Activated T-helper 1 cell treated with anti-CD3 and anti-CD28 coated beads, Interleukin-2, amount 50 U/mL, for 16 hours (primary cell): ENCODE measurements at regions not wholly inside any gene's neighbourhood (a gene's known extent, or its start where the extent isn't known, plus 50 kb on each side); places are given as distances from the start of the nearest gene placed in this dataset.

Experiments
- DNase-seq, 2 donors: peaks; one replicate each; pipeline ENCODE4 v3.0.0-alpha.2; 2020; ENCODE audit warnings: low read depth in 1 of 2, low spot score in 1 of 2

- DNase-seq = no peak
Observed at GRCh38 chr4:19372390-19372789, 879.3 kb upstream of the SLIT2 start.

DNA sequence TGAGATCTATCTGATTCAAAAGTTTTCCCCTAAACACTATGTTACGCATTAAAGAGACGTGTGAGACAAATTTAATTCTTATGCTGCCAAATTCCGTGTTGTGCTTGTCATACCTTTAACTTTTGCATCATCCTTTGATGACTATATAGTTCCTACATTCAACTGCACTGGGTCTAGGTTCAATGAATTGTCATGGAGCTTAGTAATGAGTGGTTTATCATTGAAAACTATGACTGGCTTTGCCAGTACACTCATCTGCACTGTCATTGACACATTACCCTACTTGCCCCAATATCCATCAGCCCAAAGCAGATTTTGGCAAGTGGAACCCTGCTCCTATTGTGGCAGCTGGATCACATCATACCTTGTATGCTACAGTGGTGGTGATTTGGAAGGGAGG lies 882.9 kb upstream of the SLIT2 start:
- DNase-seq = no peak

- DNase-seq = no peak
Observed at GRCh38 chr4:19366916-19367315, 884.8 kb upstream of the SLIT2 start.

DNA sequence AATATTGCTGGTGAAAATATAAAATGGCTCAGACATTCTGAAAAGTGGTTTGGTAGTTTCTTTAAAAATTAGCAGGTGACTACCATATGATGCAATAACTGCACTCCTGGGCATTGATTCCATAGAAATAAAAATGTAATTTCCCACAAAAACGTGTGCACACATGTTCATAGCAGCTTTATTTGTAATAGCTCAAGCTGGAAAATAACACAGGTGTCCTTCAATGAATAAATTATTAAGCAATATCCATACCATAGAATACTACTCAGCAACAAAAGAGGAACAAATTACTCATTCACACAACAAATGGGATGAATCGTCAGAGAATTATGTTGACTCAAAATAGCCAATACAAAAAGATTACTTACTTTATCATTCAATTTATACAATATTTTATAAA lies 893.7 kb upstream of the SLIT2 start:
- no peak for DNase-seq

GRCh38 chr4:19349416-19349815 lies 902.3 kb upstream of the SLIT2 start:
- no peak for DNase-seq

DNA sequence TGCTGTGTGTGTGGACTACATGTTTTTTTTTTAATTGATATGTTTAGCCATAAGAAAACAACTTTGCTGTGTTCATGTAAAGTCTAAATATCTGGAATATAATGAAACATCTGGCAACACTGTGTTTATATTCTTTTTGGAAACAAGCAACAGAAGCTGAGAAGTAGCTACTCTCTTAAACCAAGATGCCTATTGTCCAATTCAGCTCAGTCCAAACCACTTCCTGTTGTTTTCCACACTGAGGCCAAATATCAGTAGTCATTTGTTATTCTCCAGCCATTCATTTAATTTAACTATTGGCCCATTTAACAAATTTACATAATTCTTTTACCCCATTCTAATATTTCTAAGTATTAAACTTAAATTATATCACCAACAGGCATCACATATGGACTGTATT lies 903.0 kb upstream of the SLIT2 start:
- DNase-seq = no peak

DNA sequence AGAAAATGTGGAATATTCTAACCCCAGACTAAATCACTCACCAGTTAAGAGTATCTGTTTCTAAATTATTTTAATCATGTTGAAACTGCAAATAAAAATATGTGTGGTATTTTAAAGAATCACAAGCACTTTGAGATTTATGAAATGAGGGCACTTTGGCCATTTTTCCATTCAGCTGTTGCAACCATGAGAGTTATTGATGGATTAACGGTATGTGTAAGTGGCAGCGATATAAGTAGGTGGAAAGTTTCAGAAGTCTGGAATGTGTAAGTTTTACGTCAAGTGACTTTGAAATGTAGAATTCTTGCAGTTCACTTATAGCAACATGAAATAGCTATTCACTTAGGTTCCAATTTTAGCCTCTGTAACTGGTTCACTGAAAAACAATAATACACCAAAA lies 905.1 kb upstream of the SLIT2 start:
- no peak for DNase-seq

DNA sequence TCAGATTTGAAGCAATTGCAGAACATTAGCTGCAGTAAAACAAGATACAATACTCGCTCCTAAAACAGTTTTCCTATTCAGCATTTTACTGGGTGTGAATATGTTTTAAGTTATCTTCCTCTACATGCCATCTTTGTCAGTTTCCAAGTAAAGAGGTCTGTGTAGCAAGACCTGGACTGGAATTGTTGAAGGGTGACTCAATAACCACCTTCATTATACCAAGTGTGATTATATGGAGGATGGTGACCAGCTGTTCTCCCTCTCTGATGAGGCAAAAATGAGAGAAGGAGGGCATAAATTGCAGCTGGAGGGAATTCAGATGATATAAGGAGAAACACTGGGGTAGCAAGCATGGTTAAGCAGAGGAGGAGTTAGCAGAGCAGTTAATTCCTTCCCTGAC lies 922.1 kb upstream of the SLIT2 start:
- no peak for DNase-seq

DNA sequence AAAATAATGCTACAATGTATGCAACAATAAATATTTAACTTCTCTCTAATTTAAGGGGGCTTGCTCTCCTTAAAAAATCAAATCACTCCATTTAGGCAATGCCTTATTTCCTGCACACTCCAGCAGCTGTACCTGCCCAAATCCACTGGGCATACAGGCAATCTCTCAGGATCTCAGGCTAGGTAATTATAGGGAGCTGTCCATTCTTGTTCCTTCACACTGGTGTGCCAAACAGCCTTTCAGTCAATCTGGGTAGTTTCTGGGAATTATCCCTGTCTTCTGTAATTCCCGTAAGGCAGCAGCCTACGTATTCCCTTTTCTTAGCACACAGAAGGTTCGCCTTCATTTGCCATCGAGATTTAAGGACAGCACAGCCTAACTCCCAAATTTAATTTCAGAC lies 922.6 kb upstream of the SLIT2 start:
- no peak for DNase-seq

DNA sequence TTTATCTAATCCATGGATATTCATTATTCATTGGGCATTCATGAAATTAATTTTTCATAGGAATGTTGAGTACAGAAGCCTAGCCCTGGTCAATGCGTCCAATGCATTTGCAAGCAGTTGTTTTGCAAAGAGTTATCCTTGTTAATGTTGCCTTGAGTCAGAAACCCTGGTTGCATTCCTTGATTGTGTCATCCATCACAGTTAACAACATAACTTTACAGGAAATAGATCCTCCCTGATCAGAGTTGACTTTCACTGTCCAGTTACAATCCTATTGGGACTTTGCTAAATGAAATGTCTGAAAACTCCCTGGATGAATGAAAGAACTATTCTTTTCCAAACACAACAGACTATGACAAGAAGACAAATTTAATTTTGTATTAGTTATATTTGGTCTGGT lies 924.3 kb upstream of the SLIT2 start:
- no peak for DNase-seq

GRCh38 chr4:19324184-19324583 lies 927.5 kb upstream of the SLIT2 start:
- no peak for DNase-seq

DNA sequence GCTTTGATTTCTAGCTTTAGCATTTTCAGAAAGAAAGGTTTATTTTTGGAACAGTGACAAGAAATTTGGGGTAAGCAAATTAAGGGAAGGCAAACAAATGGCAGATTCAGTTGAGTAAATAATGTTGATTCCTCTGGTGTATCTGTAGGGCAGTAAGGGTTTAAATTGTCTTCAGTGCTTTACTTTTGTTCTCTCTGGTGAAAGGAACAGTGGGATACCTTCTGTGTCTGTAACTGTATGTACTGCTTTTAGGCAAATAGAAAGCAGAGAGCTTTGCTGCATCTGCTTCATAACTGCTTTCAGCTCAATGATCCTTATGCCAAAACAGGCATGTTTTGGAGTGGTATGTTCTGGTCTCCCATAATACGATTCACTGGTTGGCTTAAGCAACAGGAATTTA lies 932.1 kb upstream of the SLIT2 start:
- DNase-seq = no peak

- no peak for DNase-seq
Observed at GRCh38 chr4:19317377-19317776, 934.3 kb upstream of the SLIT2 start.

DNA sequence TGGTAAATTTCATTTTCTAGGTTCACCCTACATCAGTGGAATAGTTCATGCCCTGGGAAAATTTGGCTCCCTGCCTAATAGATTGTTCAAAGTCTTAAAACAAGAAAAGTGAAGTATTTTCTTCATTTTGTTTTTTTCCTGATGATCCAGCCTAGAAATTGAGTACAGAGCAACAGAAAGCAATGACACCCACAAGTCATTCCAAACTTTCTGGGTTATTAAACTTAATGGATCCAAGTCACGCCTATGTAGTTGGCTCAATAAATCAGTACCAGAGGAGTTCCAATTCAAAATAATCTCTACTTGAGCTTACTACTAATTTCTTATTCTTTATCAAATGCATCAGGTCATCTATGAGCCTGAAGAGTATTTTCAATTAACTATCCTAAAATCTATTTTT lies 937.6 kb upstream of the SLIT2 start:
- DNase-seq = no peak

GRCh38 chr4:19309378-19309777 lies 942.3 kb upstream of the SLIT2 start:
- DNase-seq = no peak

GRCh38 chr4:19304028-19304427 lies 947.7 kb upstream of the SLIT2 start:
- no peak for DNase-seq

DNA sequence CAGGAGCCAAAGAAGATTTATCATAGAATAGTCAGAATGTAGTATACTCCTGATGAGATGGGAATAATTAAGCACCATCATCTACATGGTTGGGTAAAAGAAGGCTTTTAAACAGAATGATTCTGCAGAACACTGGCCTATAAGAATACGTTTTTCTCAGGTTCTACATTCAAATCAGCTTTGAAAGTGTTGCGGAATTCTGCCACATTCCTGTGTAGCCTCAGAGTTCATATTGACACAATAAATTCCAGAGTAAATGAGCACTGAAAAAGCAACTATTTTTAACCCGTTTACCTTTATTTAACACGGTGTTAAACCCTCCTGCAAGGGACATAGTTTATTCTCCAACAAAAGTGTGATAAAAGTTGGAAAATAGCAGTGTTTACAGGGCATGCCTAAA lies 950.2 kb upstream of the SLIT2 start:
- no peak for DNase-seq

GRCh38 chr4:19300213-19300612 lies 951.5 kb upstream of the SLIT2 start:
- DNase-seq = no peak

DNA sequence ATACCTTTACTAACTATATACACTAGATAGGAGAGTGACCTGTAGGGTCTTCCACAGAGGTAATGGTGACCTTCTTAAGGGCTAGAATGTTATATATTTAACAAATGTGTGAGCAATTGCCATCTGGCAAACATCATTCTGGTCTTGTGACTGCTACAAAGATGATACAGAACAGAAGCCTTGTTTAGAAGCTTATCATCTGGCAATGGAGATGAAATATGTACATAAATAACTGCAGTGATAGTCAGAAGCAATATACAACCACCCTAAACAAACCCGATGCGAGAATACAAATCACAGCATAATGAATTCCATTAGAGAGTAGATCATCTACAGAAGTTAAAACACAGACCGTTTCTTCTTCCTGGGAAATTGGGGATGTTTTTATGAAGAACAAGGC lies 952.7 kb upstream of the SLIT2 start:
- DNase-seq = no peak

- no peak for DNase-seq
Observed at GRCh38 chr4:19293781-19294180, 957.9 kb upstream of the SLIT2 start.

- no peak for DNase-seq
Observed at GRCh38 chr4:19293080-19293479, 958.6 kb upstream of the SLIT2 start.

- DNase-seq = no peak
Observed at GRCh38 chr4:19286924-19287323, 964.8 kb upstream of the SLIT2 start.

DNA sequence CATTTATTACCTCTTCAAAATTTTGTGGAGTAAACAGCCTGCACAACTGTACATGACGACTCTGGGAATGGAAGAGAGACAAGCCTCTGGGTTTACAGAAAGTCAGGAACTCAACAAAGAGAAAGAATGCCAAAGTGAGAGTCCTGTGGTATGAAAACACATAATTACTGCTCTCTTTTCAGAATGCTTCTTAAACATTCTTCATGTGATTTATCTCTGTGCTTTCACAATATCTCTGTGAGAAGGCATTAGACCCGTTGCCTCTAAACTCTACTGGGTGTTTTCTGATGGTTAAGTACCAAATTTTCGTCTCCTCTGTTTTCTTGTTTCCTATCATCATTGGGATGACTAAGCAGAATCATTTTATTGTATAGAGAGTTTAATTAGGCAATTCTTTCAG lies 966.6 kb upstream of the SLIT2 start:
- DNase-seq = no peak

DNA sequence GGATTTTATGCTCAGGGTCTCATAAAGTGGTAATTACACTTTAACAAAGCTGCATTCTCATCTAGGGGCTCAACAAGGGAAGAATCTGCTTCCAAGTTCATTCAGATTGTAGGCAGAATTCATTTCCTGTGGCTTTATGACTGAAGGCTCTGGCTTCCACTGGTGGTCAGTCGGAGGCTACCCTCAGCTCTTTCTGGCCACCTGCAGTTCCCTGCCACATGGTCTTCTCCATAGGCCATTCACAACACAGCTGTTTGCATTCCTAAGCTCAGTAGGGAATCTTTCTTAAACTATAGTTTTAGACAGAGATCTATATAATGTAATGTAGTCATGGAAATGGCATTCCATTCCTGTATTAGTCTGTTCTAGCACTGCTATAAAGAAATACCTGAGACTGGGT lies 973.0 kb upstream of the SLIT2 start:
- DNase-seq = no peak
